ENCODE measurements at regions not wholly inside any gene's neighbourhood (a gene's known extent, or its start where the extent isn't known, plus 50 kb on each side); places are given as distances from the start of the nearest gene placed in this dataset.

- no peaks in the 10 kb centered on the region for H3K36me3 ChIP-seq (ENCODE audit: control insufficient read depth, low read length)
- no peak overlapping the region for H3K4me3 ChIP-seq (ENCODE audit: low read length)
- no peaks in the 10 kb centered on the region for H3K27me3 ChIP-seq (ENCODE audit: control insufficient read depth, low read length)
- no peaks in the 10 kb centered on the region for H3F3A ChIP-seq (ENCODE audit: control insufficient read depth, insufficient read depth)
- H3K27ac ChIP-seq (ENCODE audit: low read depth, low read length) = no peak overlapping the region
- H3K9me2 ChIP-seq (replicated peaks; ENCODE audit: control insufficient read depth, low read length) = no peaks in the 10 kb centered on the region
- H3K4me1 ChIP-seq (ENCODE audit: control insufficient read depth, low read length) = no peaks in the 10 kb centered on the region
- H3K4me2 ChIP-seq (ENCODE audit: low read length) = no peak overlapping the region
- TF ChIP-seq EZH2phosphoT487 (IDR thresholded peaks at IDR 0.05; ENCODE audit: borderline replicate concordance, low read length) (no peak), CTCF (IDR thresholded peaks at IDR 0.05; ENCODE audit: low read depth, low read length, poor library complexity, severe bottlenecking) (no peak)
- H4K20me1 ChIP-seq (ENCODE audit: control insufficient read depth, insufficient read depth, low read depth, low read length) = no peaks in the 10 kb centered on the region
- no peaks in the 10 kb centered on the region for H3K79me2 ChIP-seq (ENCODE audit: control insufficient read depth, low read length)
- H3K9me3 ChIP-seq (ENCODE audit: control insufficient read depth, insufficient read depth, low read length) = no peaks in the 10 kb centered on the region
Measured at GRCh38 chr3:28698706-28699105, 350.1 kb upstream of the AZI2 start.

- H3K79me2 ChIP-seq (ENCODE audit: control insufficient read depth, low read length) = no peaks in the 10 kb centered on the region
- no peaks in the 10 kb centered on the region for H3K4me1 ChIP-seq (ENCODE audit: control insufficient read depth, low read length)
- H3K9me3 ChIP-seq (ENCODE audit: control insufficient read depth, insufficient read depth, low read length) = no peaks in the 10 kb centered on the region
- H4K20me1 ChIP-seq (ENCODE audit: control insufficient read depth, insufficient read depth, low read depth, low read length) = no peaks in the 10 kb centered on the region
- TF ChIP-seq CTCF (IDR thresholded peaks at IDR 0.05; ENCODE audit: low read depth, low read length, poor library complexity, severe bottlenecking) (no peak), EZH2phosphoT487 (IDR thresholded peaks at IDR 0.05; ENCODE audit: borderline replicate concordance, low read length) (no peak)
- no peaks in the 10 kb centered on the region for H3F3A ChIP-seq (ENCODE audit: control insufficient read depth, insufficient read depth)
- H3K4me2 ChIP-seq (ENCODE audit: low read length) = no peak overlapping the region
- no peaks in the 10 kb centered on the region for H3K27me3 ChIP-seq (ENCODE audit: control insufficient read depth, low read length)
- no peak overlapping the region for H3K27ac ChIP-seq (ENCODE audit: low read depth, low read length)
- no peak overlapping the region for H3K4me3 ChIP-seq (ENCODE audit: low read length)
- H3K36me3 ChIP-seq (ENCODE audit: control insufficient read depth, low read length) = no peaks in the 10 kb centered on the region
- no peaks in the 10 kb centered on the region for H3K9me2 ChIP-seq (replicated peaks; ENCODE audit: control insufficient read depth, low read length)
Measured at GRCh38 chr3:28699283-28699682, 350.7 kb upstream of the AZI2 start.

- Histone ChIP-seq H3K9me2 (replicated peaks; ENCODE audit: control insufficient read depth, low read length) (no peaks in the 10 kb centered on the region), H3K4me2 (ENCODE audit: low read length) (no peak overlapping the region), H3K27me3 (ENCODE audit: control insufficient read depth, low read length) (no peaks in the 10 kb centered on the region), H4K20me1 (ENCODE audit: control insufficient read depth, insufficient read depth, low read depth, low read length) (no peaks in the 10 kb centered on the region), H3F3A (ENCODE audit: control insufficient read depth, insufficient read depth) (no peaks in the 10 kb centered on the region), H3K4me3 (ENCODE audit: low read length) (no peak overlapping the region), H3K79me2 (ENCODE audit: control insufficient read depth, low read length) (no peaks in the 10 kb centered on the region), H3K4me1 (ENCODE audit: control insufficient read depth, low read length) (no peaks in the 10 kb centered on the region), H3K36me3 (ENCODE audit: control insufficient read depth, low read length) (no peaks in the 10 kb centered on the region), H3K27ac (ENCODE audit: low read depth, low read length) (no peak overlapping the region), H3K9me3 (ENCODE audit: control insufficient read depth, insufficient read depth, low read length) (no peaks in the 10 kb centered on the region)
- TF ChIP-seq EZH2phosphoT487 (IDR thresholded peaks at IDR 0.05; ENCODE audit: borderline replicate concordance, low read length) (no peak), CTCF (IDR thresholded peaks at IDR 0.05; ENCODE audit: low read depth, low read length, poor library complexity, severe bottlenecking) (no peak)
Measured at GRCh38 chr3:28700728-28701127, 352.1 kb upstream of the AZI2 start.

- H4K20me1 ChIP-seq (ENCODE audit: control insufficient read depth, insufficient read depth, low read depth, low read length) = no peaks in the 10 kb centered on the region
- TF ChIP-seq EZH2phosphoT487 (IDR thresholded peaks at IDR 0.05; ENCODE audit: borderline replicate concordance, low read length) (no peak), CTCF (IDR thresholded peaks at IDR 0.05; ENCODE audit: low read depth, low read length, poor library complexity, severe bottlenecking) (no peak)
- no peak overlapping the region for H3K4me2 ChIP-seq (ENCODE audit: low read length)
- no peak overlapping the region for H3K27ac ChIP-seq (ENCODE audit: low read depth, low read length)
- no peaks in the 10 kb centered on the region for H3K9me2 ChIP-seq (replicated peaks; ENCODE audit: control insufficient read depth, low read length)
- no peaks in the 10 kb centered on the region for H3F3A ChIP-seq (ENCODE audit: control insufficient read depth, insufficient read depth)
- no peaks in the 10 kb centered on the region for H3K27me3 ChIP-seq (ENCODE audit: control insufficient read depth, low read length)
- no peaks in the 10 kb centered on the region for H3K9me3 ChIP-seq (ENCODE audit: control insufficient read depth, insufficient read depth, low read length)
- H3K4me1 ChIP-seq (ENCODE audit: control insufficient read depth, low read length) = no peaks in the 10 kb centered on the region
- no peaks in the 10 kb centered on the region for H3K79me2 ChIP-seq (ENCODE audit: control insufficient read depth, low read length)
- no peaks in the 10 kb centered on the region for H3K36me3 ChIP-seq (ENCODE audit: control insufficient read depth, low read length)
- no peak overlapping the region for H3K4me3 ChIP-seq (ENCODE audit: low read length)
Measured at GRCh38 chr3:28703843-28704242, 355.2 kb upstream of the AZI2 start.

Data from DOHH2 (cell line).